Prostate gland (tissue), 2 donors: ENCODE measurements at regions not wholly inside any gene's neighbourhood (a gene's known extent, or its start where the extent isn't known, plus 50 kb on each side); places are given as distances from the start of the nearest gene placed in this dataset.

ENCODE experiments used
- DNase-seq: peaks from one replicate; pipeline ENCODE4 v3.0.0-alpha.2; 2019; ENCODE audit warnings: low spot score
- H3K27ac ChIP-seq, 2 donors: fragments of 200-600 bp; sonication (generic); 2 replicates each; pipeline ENCODE4 v1.5.1; 2017 to 2019
- H3K27me3 ChIP-seq: fragments of 200-600 bp; sonication (generic); replicated peaks from 2 replicates; pipeline ENCODE4 v1.5.1; 2019; ENCODE audit not compliant: insufficient read depth
- H3K36me3 ChIP-seq, 2 donors: fragments of 200-600 bp; sonication (generic); 1 replicate in 1 of 2; 2 replicates in 1 of 2; pipeline versions ENCODE4 v1.5.1 to v1.8.1; 2017 to 2019
- H3K4me1 ChIP-seq: fragments of 200-600 bp; sonication (generic); replicated peaks from 2 replicates; pipeline ENCODE4 v1.5.1; 2019
- H3K4me3 ChIP-seq, 2 donors: fragments of 200-600 bp; sonication (generic); 2 replicates each; pipeline ENCODE4 v1.5.1; 2017 to 2019
- H3K9me3 ChIP-seq: fragments of 200-600 bp; sonication (generic); 2 replicates; pipeline ENCODE4 v1.5.1; 2017
- CTCF ChIP-seq, 4 experiments: fragments of 200-600 bp in 2 of 4; fragments of 450-650 bp in 2 of 4; sonication (generic) in 2 of 4; IDR thresholded peaks; 1 replicate in 3 of 4; 2 replicates in 1 of 4; pipeline ENCODE4 v1.5.1; 2016 to 2019; ENCODE audit warnings: antibody characterized with exemption in 4 of 4, mild to moderate bottlenecking in 2 of 4, moderate library complexity in 2 of 4
- POLR2A ChIP-seq: fragments of 450-650 bp; IDR thresholded peaks from one replicate; pipeline ENCODE4 v1.6.1; 2016; ENCODE audit warnings: antibody characterized with exemption, mild to moderate bottlenecking
- POLR2AphosphoS5 ChIP-seq: sonication (generic); formaldehyde crosslinking; IDR thresholded peaks from one replicate; pipeline ENCODE4 v1.6.1; 2017; ENCODE audit warnings: antibody characterized with exemption
- WGBS: methylation state at CpG from one replicate; pipeline ENCODE4 v1.1.5; 2018; 5-methylcytosine and 5-hydroxymethylcytosine counted together
- intact Hi-C: fragments of 100-400 bp; cut with DNase I; formaldehyde crosslinking; loops from one replicate; pipeline ENCODE4 v1.14.2; 2022

- Histone ChIP-seq H3K27me3 (no peaks in the 10 kb centered on the region), H3K9me3 (no peaks in the 10 kb centered on the region), H3K36me3 (no peaks in the 10 kb centered on the region), H3K4me1 (peaks cover 4% of the 10 kb centered on the region), H3K4me3 (no peak overlapping the region), H3K27ac (peak overlapping the region; percentile 43 to 70)
- TF ChIP-seq POLR2AphosphoS5 (no peak), POLR2A (no peak), CTCF (IDR thresholded peaks at IDR 0.05) (no peak)
- no peak for DNase-seq
- 64% methylated on average over 8 of the region's 8 CpGs for WGBS
- intact Hi-C loops = no loop called here
Observed at GRCh38 chr6:44668391-44668930, 281.0 kb downstream of the CDC5L start.

GRCh38 chr6:44668976-44669934, 281.7 kb downstream of the CDC5L start:
- TF ChIP-seq CTCF (IDR thresholded peaks at IDR 0.05) (no peak), POLR2AphosphoS5 (peak; percentile 39), POLR2A (no peak)
- H3K4me3 ChIP-seq = no peak overlapping the region
- no peaks in the 10 kb centered on the region for H3K27me3 ChIP-seq
- DNase-seq = no peak
- H3K27ac ChIP-seq = peak overlapping the region in 1 of 2 donors; percentile 70
- 93% methylated on average over 9 of the region's 9 CpGs for WGBS
- no peaks in the 10 kb centered on the region for H3K36me3 ChIP-seq
- intact Hi-C loops = no loop called here
- peaks cover 4% of the 10 kb centered on the region for H3K4me1 ChIP-seq
- H3K9me3 ChIP-seq = no peaks in the 10 kb centered on the region

- peak overlapping the region in 1 of 2 donors; percentile 60 for H3K27ac ChIP-seq
- no peaks in the 10 kb centered on the region for H3K27me3 ChIP-seq
- no peaks in the 10 kb centered on the region for H3K9me3 ChIP-seq
- no peak for DNase-seq
- WGBS = 98% methylated on average over 3 of the region's 3 CpGs
- peaks cover 4% of the 10 kb centered on the region for H3K4me1 ChIP-seq
- intact Hi-C loops = no loop called here
- no peak overlapping the region for H3K4me3 ChIP-seq
- H3K36me3 ChIP-seq = no peaks in the 10 kb centered on the region
- TF ChIP-seq POLR2AphosphoS5 (no peak), CTCF (IDR thresholded peaks at IDR 0.05) (no peak), POLR2A (no peak)
Observed at GRCh38 chr6:44670146-44670545, 282.6 kb downstream of the CDC5L start.

GRCh38 chr6:44671333-44671732, 283.8 kb downstream of the CDC5L start:
- Histone ChIP-seq H3K4me1 (peaks cover 4% of the 10 kb centered on the region), H3K4me3 (no peak overlapping the region), H3K27me3 (no peaks in the 10 kb centered on the region), H3K27ac (no peak overlapping the region), H3K36me3 (no peaks in the 10 kb centered on the region), H3K9me3 (no peaks in the 10 kb centered on the region)
- DNase-seq = peak; percentile 1
- WGBS = 80% methylated on average over 4 of the region's 4 CpGs
- TF ChIP-seq POLR2A = no peak
- no peak for TF ChIP-seq CTCF (IDR thresholded peaks at IDR 0.05)
- TF ChIP-seq POLR2AphosphoS5 = no peak
- intact Hi-C loops = no loop called here
